MM.1S (cell line): ENCODE measurements at regions not wholly inside any gene's neighbourhood (a gene's known extent, or its start where the extent isn't known, plus 50 kb on each side); places are given as distances from the start of the nearest gene placed in this dataset.

Source experiments
- EZH2 ChIP-seq: fragments of 300-600 bp; sonication (generic); optimal IDR thresholded peaks from 2 replicates; pipeline ENCODE3; 2017; ENCODE audit warnings: low read depth, mild to moderate bottlenecking, antibody characterized with exemption, low read length, mixed read lengths
- TF ChIP-seq, protein P1 (sequence below): fragments of 300-600 bp; sonication (generic); IDR thresholded peaks from 2 replicates; pipeline ENCODE4 v1.5.1; 2016; ENCODE audit warnings: antibody characterized with exemption, low read length, mixed read lengths

DNA sequence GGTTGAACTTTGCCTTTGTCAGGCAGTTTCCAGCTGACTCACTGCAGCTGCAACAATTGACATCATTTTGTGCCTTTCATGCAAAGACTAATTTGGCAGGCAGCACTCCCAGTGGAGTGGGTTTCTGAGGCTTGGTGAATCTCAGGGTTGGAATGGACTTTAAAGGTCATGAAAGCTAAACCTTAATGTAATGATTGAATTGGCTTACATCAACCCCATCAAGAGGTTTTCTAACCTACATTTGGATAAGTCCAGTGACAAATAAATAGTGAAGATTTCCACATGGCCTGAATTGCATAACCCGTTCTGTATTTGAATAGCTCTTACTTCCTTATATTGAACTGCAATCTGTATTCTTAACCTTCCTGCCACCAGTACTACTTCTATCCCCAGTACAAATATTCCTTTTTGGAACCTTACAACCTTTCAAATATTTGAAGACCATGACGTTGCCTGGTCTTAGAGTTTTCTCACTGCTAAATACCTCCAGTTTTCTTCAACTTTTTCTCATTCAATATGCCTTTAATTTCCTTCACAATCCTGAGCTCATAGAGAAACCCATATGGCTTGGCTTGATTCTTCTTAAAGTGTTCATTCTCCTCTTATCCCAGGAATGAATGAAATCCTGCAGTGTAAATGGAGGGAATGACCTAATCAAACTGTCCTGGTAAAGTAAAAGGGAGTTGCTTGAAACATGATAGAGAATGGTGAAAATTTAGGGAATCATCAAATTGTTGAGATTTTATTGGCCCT, 168.1 kb upstream of the NOVA1 start:
- TF ChIP-seq, protein P1, sequence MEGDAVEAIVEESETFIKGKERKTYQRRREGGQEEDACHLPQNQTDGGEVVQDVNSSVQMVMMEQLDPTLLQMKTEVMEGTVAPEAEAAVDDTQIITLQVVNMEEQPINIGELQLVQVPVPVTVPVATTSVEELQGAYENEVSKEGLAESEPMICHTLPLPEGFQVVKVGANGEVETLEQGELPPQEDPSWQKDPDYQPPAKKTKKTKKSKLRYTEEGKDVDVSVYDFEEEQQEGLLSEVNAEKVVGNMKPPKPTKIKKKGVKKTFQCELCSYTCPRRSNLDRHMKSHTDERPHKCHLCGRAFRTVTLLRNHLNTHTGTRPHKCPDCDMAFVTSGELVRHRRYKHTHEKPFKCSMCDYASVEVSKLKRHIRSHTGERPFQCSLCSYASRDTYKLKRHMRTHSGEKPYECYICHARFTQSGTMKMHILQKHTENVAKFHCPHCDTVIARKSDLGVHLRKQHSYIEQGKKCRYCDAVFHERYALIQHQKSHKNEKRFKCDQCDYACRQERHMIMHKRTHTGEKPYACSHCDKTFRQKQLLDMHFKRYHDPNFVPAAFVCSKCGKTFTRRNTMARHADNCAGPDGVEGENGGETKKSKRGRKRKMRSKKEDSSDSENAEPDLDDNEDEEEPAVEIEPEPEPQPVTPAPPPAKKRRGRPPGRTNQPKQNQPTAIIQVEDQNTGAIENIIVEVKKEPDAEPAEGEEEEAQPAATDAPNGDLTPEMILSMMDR = no peak
- no peak for TF ChIP-seq EZH2
